22Rv1 (cell line): ENCODE measurements at regions not wholly inside any gene's neighbourhood (a gene's known extent, or its start where the extent isn't known, plus 50 kb on each side); places are given as distances from the start of the nearest gene placed in this dataset.

ENCODE experiments used
- CTCF ChIP-seq: fragments of 450-650 bp; IDR thresholded peaks from 2 replicates; pipeline ENCODE4 v1.5.1; 2017; ENCODE audit warnings: mild to moderate bottlenecking
- ZFX ChIP-seq: fragments of 450-650 bp; IDR thresholded peaks from 2 replicates; pipeline ENCODE4 v1.6.1; 2017; ENCODE audit warnings: antibody characterized with exemption, borderline replicate concordance

GRCh38 chr6:169038691-169039090, 215.0 kb downstream of the THBS2 start:
- TF ChIP-seq CTCF = no peak
- no peak for TF ChIP-seq ZFX
